ENCODE measurements at regions not wholly inside any gene's neighbourhood (a gene's known extent, or its start where the extent isn't known, plus 50 kb on each side); places are given as distances from the start of the nearest gene placed in this dataset.

DNA sequence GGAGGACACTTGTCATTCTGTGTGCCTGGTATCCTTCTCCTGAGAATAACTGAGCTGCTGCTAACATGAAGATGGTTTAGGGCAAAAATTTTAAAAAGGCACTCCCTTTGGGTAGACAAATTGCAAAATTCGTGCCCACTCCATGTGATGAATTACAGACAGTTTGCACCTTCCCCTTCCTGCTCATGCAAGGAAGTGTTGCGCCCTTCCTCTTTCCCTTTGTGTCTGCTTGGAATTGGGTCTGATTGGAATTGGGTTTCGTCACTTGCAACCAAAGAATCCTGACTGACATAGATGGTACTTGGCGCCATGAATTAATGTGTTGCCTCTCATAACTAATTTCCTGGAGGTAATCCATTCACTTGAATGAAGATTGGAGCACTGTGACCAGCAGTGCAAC, 62.3 kb upstream of the SHLD1 start (continued):
- TF ChIP-seq, protein P1, sequence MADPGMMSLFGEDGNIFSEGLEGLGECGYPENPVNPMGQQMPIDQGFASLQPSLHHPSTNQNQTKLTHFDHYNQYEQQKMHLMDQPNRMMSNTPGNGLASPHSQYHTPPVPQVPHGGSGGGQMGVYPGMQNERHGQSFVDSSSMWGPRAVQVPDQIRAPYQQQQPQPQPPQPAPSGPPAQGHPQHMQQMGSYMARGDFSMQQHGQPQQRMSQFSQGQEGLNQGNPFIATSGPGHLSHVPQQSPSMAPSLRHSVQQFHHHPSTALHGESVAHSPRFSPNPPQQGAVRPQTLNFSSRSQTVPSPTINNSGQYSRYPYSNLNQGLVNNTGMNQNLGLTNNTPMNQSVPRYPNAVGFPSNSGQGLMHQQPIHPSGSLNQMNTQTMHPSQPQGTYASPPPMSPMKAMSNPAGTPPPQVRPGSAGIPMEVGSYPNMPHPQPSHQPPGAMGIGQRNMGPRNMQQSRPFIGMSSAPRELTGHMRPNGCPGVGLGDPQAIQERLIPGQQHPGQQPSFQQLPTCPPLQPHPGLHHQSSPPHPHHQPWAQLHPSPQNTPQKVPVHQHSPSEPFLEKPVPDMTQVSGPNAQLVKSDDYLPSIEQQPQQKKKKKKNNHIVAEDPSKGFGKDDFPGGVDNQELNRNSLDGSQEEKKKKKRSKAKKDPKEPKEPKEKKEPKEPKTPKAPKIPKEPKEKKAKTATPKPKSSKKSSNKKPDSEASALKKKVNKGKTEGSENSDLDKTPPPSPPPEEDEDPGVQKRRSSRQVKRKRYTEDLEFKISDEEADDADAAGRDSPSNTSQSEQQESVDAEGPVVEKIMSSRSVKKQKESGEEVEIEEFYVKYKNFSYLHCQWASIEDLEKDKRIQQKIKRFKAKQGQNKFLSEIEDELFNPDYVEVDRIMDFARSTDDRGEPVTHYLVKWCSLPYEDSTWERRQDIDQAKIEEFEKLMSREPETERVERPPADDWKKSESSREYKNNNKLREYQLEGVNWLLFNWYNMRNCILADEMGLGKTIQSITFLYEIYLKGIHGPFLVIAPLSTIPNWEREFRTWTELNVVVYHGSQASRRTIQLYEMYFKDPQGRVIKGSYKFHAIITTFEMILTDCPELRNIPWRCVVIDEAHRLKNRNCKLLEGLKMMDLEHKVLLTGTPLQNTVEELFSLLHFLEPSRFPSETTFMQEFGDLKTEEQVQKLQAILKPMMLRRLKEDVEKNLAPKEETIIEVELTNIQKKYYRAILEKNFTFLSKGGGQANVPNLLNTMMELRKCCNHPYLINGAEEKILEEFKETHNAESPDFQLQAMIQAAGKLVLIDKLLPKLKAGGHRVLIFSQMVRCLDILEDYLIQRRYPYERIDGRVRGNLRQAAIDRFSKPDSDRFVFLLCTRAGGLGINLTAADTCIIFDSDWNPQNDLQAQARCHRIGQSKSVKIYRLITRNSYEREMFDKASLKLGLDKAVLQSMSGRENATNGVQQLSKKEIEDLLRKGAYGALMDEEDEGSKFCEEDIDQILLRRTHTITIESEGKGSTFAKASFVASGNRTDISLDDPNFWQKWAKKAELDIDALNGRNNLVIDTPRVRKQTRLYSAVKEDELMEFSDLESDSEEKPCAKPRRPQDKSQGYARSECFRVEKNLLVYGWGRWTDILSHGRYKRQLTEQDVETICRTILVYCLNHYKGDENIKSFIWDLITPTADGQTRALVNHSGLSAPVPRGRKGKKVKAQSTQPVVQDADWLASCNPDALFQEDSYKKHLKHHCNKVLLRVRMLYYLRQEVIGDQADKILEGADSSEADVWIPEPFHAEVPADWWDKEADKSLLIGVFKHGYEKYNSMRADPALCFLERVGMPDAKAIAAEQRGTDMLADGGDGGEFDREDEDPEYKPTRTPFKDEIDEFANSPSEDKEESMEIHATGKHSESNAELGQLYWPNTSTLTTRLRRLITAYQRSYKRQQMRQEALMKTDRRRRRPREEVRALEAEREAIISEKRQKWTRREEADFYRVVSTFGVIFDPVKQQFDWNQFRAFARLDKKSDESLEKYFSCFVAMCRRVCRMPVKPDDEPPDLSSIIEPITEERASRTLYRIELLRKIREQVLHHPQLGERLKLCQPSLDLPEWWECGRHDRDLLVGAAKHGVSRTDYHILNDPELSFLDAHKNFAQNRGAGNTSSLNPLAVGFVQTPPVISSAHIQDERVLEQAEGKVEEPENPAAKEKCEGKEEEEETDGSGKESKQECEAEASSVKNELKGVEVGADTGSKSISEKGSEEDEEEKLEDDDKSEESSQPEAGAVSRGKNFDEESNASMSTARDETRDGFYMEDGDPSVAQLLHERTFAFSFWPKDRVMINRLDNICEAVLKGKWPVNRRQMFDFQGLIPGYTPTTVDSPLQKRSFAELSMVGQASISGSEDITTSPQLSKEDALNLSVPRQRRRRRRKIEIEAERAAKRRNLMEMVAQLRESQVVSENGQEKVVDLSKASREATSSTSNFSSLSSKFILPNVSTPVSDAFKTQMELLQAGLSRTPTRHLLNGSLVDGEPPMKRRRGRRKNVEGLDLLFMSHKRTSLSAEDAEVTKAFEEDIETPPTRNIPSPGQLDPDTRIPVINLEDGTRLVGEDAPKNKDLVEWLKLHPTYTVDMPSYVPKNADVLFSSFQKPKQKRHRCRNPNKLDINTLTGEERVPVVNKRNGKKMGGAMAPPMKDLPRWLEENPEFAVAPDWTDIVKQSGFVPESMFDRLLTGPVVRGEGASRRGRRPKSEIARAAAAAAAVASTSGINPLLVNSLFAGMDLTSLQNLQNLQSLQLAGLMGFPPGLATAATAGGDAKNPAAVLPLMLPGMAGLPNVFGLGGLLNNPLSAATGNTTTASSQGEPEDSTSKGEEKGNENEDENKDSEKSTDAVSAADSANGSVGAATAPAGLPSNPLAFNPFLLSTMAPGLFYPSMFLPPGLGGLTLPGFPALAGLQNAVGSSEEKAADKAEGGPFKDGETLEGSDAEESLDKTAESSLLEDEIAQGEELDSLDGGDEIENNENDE (IDR thresholded peaks at IDR 0.05; ENCODE audit: insufficient replicate concordance, low read length) = no peak

All from H1 (cell line).